ENCODE measurements at regions not wholly inside any gene's neighbourhood (a gene's known extent, or its start where the extent isn't known, plus 50 kb on each side); places are given as distances from the start of the nearest gene placed in this dataset.

GRCh38 chr12:75747572-75748021, 236.2 kb upstream of the KRR1 start:
- TF ChIP-seq, protein P1, sequence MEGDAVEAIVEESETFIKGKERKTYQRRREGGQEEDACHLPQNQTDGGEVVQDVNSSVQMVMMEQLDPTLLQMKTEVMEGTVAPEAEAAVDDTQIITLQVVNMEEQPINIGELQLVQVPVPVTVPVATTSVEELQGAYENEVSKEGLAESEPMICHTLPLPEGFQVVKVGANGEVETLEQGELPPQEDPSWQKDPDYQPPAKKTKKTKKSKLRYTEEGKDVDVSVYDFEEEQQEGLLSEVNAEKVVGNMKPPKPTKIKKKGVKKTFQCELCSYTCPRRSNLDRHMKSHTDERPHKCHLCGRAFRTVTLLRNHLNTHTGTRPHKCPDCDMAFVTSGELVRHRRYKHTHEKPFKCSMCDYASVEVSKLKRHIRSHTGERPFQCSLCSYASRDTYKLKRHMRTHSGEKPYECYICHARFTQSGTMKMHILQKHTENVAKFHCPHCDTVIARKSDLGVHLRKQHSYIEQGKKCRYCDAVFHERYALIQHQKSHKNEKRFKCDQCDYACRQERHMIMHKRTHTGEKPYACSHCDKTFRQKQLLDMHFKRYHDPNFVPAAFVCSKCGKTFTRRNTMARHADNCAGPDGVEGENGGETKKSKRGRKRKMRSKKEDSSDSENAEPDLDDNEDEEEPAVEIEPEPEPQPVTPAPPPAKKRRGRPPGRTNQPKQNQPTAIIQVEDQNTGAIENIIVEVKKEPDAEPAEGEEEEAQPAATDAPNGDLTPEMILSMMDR (conservative IDR thresholded peaks at IDR 0.05; ENCODE audit: low read depth in 2 of 2) = no peak
- TF ChIP-seq POLR2AphosphoS5 (IDR thresholded peaks at IDR 0.05; ENCODE audit: low read depth) (no peak), REST (IDR thresholded peaks at IDR 0.05; ENCODE audit: unreplicated experiment) (no peak), ZNF462 (CRISPR knock-in tag; IDR thresholded peaks at IDR 0.05) (no peak), EZH2 (IDR thresholded peaks at IDR 0.05; ENCODE audit: low read depth, unreplicated experiment) (no peak), STAT1 (IDR thresholded peaks at IDR 0.05; ENCODE audit: unreplicated experiment) (no peak), JUNB (IDR thresholded peaks at IDR 0.05; ENCODE audit: unreplicated experiment) (no peak), EZH2phosphoT487 (IDR thresholded peaks at IDR 0.05; ENCODE audit: unreplicated experiment) (no peak), ZNF114 (CRISPR knock-in tag; IDR thresholded peaks at IDR 0.05) (no peak)
- TF ChIP-seq, protein P2, sequence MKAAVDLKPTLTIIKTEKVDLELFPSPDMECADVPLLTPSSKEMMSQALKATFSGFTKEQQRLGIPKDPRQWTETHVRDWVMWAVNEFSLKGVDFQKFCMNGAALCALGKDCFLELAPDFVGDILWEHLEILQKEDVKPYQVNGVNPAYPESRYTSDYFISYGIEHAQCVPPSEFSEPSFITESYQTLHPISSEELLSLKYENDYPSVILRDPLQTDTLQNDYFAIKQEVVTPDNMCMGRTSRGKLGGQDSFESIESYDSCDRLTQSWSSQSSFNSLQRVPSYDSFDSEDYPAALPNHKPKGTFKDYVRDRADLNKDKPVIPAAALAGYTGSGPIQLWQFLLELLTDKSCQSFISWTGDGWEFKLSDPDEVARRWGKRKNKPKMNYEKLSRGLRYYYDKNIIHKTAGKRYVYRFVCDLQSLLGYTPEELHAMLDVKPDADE (IDR thresholded peaks at IDR 0.05) = no peak

All from GM23338 (cell line).